ENCODE measurements at regions not wholly inside any gene's neighbourhood (a gene's known extent, or its start where the extent isn't known, plus 50 kb on each side); places are given as distances from the start of the nearest gene placed in this dataset.

- Histone ChIP-seq H3K9me3 (ENCODE audit: control insufficient read depth in 2 of 3, insufficient read depth in 1 of 3, low read length in 3 of 3) (no peaks in the 10 kb centered on the region), H3K27me3 (ENCODE audit: control insufficient read depth, insufficient read depth, low read length) (no peaks in the 10 kb centered on the region), H3K4me3 (ENCODE audit: low read length in 3 of 3) (no peak overlapping the region), H3K4me1 (ENCODE audit: control insufficient read depth in 2 of 3, insufficient read depth in 2 of 3, low read depth in 1 of 3, low read length in 3 of 3) (peaks cover 0 to 2% (median 0%) of the 10 kb centered on the region in 3 donors), H3K36me3 (ENCODE audit: control insufficient read depth in 2 of 3, insufficient read depth in 3 of 3, low read length in 3 of 3) (no peaks in the 10 kb centered on the region), H3K9ac (ENCODE audit: low read length in 3 of 3) (no peak overlapping the region), H3K27ac (ENCODE audit: low read depth in 2 of 2, low read length in 2 of 2) (no peak overlapping the region)
- no peak for TF ChIP-seq CTCF (IDR thresholded peaks at IDR 0.05; ENCODE audit: borderline replicate concordance, extremely low read depth, insufficient read depth)
- DNase-seq, result no peak
- FAIRE-seq, result no peak
- intact Hi-C loops (cut with DNase I), result no loop called here
Measured at GRCh38 chr20:60483371-60483770, 525.1 kb downstream of the CDH26 start.

DNA sequence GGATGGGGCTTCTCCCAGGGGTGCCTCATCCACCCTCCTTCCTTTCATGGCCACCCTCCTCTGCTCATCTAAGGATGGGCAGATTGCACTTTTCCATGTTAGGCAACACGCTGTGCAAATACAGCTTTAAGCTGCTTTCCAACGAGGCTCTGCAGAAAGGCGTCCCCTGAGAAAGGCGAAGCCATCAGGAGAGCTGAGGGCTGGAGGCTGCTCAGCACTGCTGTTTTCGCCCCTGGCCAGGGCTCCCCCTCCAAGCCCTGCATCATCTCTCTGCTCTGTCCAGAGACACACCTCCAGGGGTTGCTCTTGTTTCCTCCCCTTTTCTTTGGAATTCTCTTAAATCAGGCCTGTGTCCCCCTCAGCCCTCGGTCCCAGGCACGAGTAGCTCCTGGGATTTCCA, 526.1 kb downstream of the CDH26 start:
- DNase-seq (no peak), FAIRE-seq (no peak)
- Histone ChIP-seq H3K36me3 (ENCODE audit: control insufficient read depth in 2 of 3, insufficient read depth in 3 of 3, low read length in 3 of 3) (no peaks in the 10 kb centered on the region), H3K27me3 (ENCODE audit: control insufficient read depth, insufficient read depth, low read length) (no peaks in the 10 kb centered on the region), H3K4me3 (ENCODE audit: low read length in 3 of 3) (no peak overlapping the region), H3K4me1 (ENCODE audit: control insufficient read depth in 2 of 3, insufficient read depth in 2 of 3, low read depth in 1 of 3, low read length in 3 of 3) (peaks cover 0 to 2% (median 0%) of the 10 kb centered on the region in 3 donors), H3K27ac (ENCODE audit: low read depth in 2 of 2, low read length in 2 of 2) (no peak overlapping the region), H3K9me3 (ENCODE audit: control insufficient read depth in 2 of 3, insufficient read depth in 1 of 3, low read length in 3 of 3) (no peaks in the 10 kb centered on the region), H3K9ac (ENCODE audit: low read length in 3 of 3) (no peak overlapping the region)
- intact Hi-C loops (cut with DNase I), result no loop called here
- no peak for TF ChIP-seq CTCF (IDR thresholded peaks at IDR 0.05; ENCODE audit: borderline replicate concordance, extremely low read depth, insufficient read depth)

DNA sequence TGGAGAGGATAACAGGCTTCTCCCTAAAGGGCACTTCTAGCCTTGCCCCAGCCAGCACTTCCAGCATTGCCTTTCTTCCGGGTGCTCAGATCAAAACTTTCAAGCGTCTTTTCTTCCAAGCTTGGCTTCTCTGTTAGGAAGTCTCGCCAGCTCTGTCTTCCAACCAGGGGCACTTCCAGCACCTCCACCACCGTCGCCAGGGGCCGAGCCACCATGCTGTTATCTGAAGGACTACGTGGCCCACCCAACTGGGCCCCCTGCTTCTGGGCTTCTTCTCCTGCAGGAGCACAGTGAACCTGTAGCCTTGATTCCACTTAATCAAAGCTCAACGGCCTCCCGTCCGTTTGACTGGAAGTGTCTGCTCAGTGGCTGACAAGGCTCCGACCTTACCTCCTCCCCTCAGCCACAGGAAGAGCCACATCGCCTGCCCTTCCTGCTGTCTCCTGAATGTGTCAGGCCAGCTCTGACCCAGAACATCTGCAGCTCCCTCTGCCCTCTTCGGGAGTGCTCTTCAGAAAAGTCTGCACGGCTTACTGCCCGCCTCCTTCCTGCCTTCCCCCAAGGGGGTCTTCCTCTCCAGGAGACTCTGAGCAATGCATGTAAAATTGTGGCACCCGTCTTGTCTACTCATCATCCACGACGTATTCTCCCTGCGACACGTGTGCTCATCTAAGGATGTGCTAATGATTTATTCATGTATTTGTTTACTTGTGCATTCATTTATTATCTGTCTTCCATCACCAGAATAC, 527.0 kb downstream of the CDH26 start:
- intact Hi-C loops (cut with DNase I), result no loop called here
- DNase-seq (peak in 1 of 5 donors; percentile 17), FAIRE-seq (no peak)
- no peaks in the 10 kb centered on the region for H3K36me3 ChIP-seq (ENCODE audit: control insufficient read depth in 2 of 3, insufficient read depth in 3 of 3, low read length in 3 of 3)
- H3K9ac ChIP-seq (ENCODE audit: low read length in 3 of 3), result no peak overlapping the region
- no peak overlapping the region for H3K4me3 ChIP-seq (ENCODE audit: low read length in 3 of 3)
- no peaks in the 10 kb centered on the region for H3K27me3 ChIP-seq (ENCODE audit: control insufficient read depth, insufficient read depth, low read length)
- no peak for TF ChIP-seq CTCF (IDR thresholded peaks at IDR 0.05; ENCODE audit: borderline replicate concordance, extremely low read depth, insufficient read depth)
- peaks cover 0 to 2% (median 0%) of the 10 kb centered on the region in 3 donors for H3K4me1 ChIP-seq (ENCODE audit: control insufficient read depth in 2 of 3, insufficient read depth in 2 of 3, low read depth in 1 of 3, low read length in 3 of 3)
- H3K27ac ChIP-seq (ENCODE audit: low read depth in 2 of 2, low read length in 2 of 2), result no peak overlapping the region
- no peaks in the 10 kb centered on the region for H3K9me3 ChIP-seq (ENCODE audit: control insufficient read depth in 2 of 3, insufficient read depth in 1 of 3, low read length in 3 of 3)

Data from kidney (tissue), 13 donors.